ENCODE measurements at regions not wholly inside any gene's neighbourhood (a gene's known extent, or its start where the extent isn't known, plus 50 kb on each side); places are given as distances from the start of the nearest gene placed in this dataset.

GRCh38 chr12:115521771-115522409 lies 755.6 kb downstream of the MED13L start:
- TF ChIP-seq, protein P1, sequence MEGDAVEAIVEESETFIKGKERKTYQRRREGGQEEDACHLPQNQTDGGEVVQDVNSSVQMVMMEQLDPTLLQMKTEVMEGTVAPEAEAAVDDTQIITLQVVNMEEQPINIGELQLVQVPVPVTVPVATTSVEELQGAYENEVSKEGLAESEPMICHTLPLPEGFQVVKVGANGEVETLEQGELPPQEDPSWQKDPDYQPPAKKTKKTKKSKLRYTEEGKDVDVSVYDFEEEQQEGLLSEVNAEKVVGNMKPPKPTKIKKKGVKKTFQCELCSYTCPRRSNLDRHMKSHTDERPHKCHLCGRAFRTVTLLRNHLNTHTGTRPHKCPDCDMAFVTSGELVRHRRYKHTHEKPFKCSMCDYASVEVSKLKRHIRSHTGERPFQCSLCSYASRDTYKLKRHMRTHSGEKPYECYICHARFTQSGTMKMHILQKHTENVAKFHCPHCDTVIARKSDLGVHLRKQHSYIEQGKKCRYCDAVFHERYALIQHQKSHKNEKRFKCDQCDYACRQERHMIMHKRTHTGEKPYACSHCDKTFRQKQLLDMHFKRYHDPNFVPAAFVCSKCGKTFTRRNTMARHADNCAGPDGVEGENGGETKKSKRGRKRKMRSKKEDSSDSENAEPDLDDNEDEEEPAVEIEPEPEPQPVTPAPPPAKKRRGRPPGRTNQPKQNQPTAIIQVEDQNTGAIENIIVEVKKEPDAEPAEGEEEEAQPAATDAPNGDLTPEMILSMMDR (IDR thresholded peaks at IDR 0.05): no peak
- Mint-ChIP-seq H3K9me3 (peaks cover 6% of the 10 kb centered on the region), H3K27ac (no peak overlapping the region), H3K27me3 (no peaks in the 10 kb centered on the region), H3K36me3 (ENCODE audit: low read depth) (no peaks in the 10 kb centered on the region), H3K4me3 (no peak overlapping the region), H3K4me1 (no peaks in the 10 kb centered on the region)
- ATAC-seq (ENCODE audit: low read depth) (no peak), DNase-seq (no peak)
- ChIA-PET CTCF (no interaction called here), POLR2A (no interaction called here)
- intact Hi-C loops (cut with micrococcal nuclease): no loop called here

GRCh38 chr12:115519887-115520286 lies 757.6 kb downstream of the MED13L start:
- no peak for ATAC-seq (ENCODE audit: low read depth)
- no peak overlapping the region for H3K4me3 Mint-ChIP-seq
- CTCF ChIA-PET: no interaction called here
- DNase-seq: no peak
- H3K27me3 Mint-ChIP-seq: no peaks in the 10 kb centered on the region
- H3K9me3 Mint-ChIP-seq: peaks cover 6% of the 10 kb centered on the region
- no peak overlapping the region for H3K27ac Mint-ChIP-seq
- intact Hi-C loops (cut with micrococcal nuclease): no loop called here
- TF ChIP-seq, protein P1 (IDR thresholded peaks at IDR 0.05): no peak
- H3K36me3 Mint-ChIP-seq (ENCODE audit: low read depth): no peaks in the 10 kb centered on the region
- POLR2A ChIA-PET: no interaction called here
- no peaks in the 10 kb centered on the region for H3K4me1 Mint-ChIP-seq

DNA sequence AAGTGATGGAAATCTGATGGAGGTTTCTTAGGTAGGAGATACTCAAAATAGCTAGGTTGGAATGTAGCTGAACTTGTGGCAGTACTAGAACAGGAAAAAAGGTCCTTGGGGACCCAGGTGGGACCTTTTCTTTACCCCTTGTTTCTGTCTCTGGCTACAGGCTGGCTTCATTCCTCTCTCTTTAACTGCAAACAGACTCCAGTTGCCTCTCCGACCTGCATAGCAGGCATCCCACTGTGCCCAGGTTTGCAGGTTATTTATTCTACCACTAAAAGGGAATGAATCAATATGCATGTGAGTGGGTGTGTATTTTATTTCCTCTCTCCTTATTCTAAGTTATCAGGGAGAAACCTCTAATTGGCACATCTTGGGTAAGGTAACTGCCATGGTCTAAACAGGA lies 758.1 kb downstream of the MED13L start:
- H3K27me3 Mint-ChIP-seq: no peaks in the 10 kb centered on the region
- intact Hi-C loops (cut with micrococcal nuclease): no loop called here
- peaks cover 9% of the 10 kb centered on the region for H3K9me3 Mint-ChIP-seq

GRCh38 chr12:115517913-115518312 lies 759.6 kb downstream of the MED13L start:
- Mint-ChIP-seq H3K9me3 (peaks cover 11% of the 10 kb centered on the region), H3K4me3 (no peak overlapping the region), H3K27me3 (no peaks in the 10 kb centered on the region), H3K4me1 (no peaks in the 10 kb centered on the region), H3K36me3 (ENCODE audit: low read depth) (no peaks in the 10 kb centered on the region), H3K27ac (no peak overlapping the region)
- DNase-seq: no peak
- intact Hi-C loops (cut with micrococcal nuclease): no loop called here
- TF ChIP-seq, protein P1 (IDR thresholded peaks at IDR 0.05): no peak
- ChIA-PET CTCF (no interaction called here), POLR2A (no interaction called here)
- ATAC-seq (ENCODE audit: low read depth): no peak

More for the DNA sequence above, 758.1 kb downstream of the MED13L start:
- Mint-ChIP-seq H3K4me1 (no peaks in the 10 kb centered on the region), H3K36me3 (ENCODE audit: low read depth) (no peaks in the 10 kb centered on the region), H3K27ac (no peak overlapping the region), H3K4me3 (no peak overlapping the region)
- ATAC-seq (ENCODE audit: low read depth): no peak
- TF ChIP-seq, protein P1 (IDR thresholded peaks at IDR 0.05): no peak
- DNase-seq: no peak
- ChIA-PET POLR2A (no interaction called here), CTCF (no interaction called here)

DNA sequence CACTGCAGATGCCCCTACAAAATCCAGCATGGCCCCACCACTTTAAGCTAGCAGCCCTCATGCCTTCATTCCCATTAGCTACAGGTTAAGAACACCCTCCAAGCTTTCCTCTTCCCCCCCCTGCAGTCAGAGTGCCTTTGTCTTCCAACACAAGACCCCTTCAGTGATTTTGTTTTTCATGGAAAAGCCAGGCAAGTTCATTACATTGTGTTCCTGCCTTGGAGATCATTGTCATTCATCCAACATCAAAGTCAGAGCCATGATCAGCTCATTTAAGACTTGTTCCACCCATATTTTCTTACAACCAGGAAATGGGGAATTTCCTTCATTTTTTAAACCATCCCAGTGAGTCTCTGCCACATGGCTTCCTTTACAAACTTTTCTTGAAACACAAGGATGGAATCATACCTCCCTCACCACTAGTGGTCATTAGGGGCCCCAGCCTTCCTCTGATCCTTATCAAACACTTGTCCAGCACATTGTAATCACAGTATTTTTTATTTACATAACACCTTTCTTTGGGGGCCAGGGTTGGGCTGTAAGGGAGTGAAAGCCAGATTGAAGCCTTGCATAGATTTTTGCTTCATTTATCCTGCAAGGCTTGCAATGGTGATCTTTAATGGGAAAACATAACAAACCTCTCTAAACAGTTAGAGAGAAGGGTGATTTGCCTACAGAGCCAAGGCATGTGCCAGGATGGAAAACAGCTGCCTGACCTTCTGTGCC lies 765.3 kb downstream of the MED13L start:
- no peaks in the 10 kb centered on the region for H3K4me1 Mint-ChIP-seq
- POLR2A ChIA-PET: no interaction called here
- H3K9me3 Mint-ChIP-seq: peaks cover 7% of the 10 kb centered on the region
- ATAC-seq (ENCODE audit: low read depth) (no peak), DNase-seq (no peak)
- TF ChIP-seq, protein P1 (IDR thresholded peaks at IDR 0.05): no peak
- intact Hi-C loops (cut with micrococcal nuclease): no loop called here
- H3K27me3 Mint-ChIP-seq: no peaks in the 10 kb centered on the region
- H3K36me3 Mint-ChIP-seq (ENCODE audit: low read depth): no peaks in the 10 kb centered on the region
- H3K27ac Mint-ChIP-seq: no peak overlapping the region
- CTCF ChIA-PET: no interaction called here
- H3K4me3 Mint-ChIP-seq: no peak overlapping the region

Measured in activated B cell treated with CpG ODN at 0.5 μM for 24 hours (primary cell).